GM18907 (cell line): ENCODE measurements at regions not wholly inside any gene's neighbourhood (a gene's known extent, or its start where the extent isn't known, plus 50 kb on each side); places are given as distances from the start of the nearest gene placed in this dataset.

Experiments used
- ATAC-seq: cut with Tn5 transposase; IDR thresholded peaks from one replicate; pipeline ENCODE4 v1.9.1; 2021; ENCODE audit warnings: mild to moderate bottlenecking, moderate library complexity; ENCODE audit not compliant: unreplicated experiment

GRCh38 chr12:124415064-124415463, 120.2 kb downstream of the RFLNA start:
- no peak for ATAC-seq

GRCh38 chr12:124413915-124414314, 119.0 kb downstream of the RFLNA start:
- no peak for ATAC-seq

GRCh38 chr12:124413401-124413800, 118.5 kb downstream of the RFLNA start:
- no peak for ATAC-seq

- ATAC-seq = no peak
Measured at GRCh38 chr12:124412646-124413015, 117.7 kb downstream of the RFLNA start.

GRCh38 chr12:124411953-124412645, 117.2 kb downstream of the RFLNA start:
- ATAC-seq = no peak

GRCh38 chr12:124411281-124411878, 116.5 kb downstream of the RFLNA start:
- ATAC-seq = no peak

- ATAC-seq = no peak
Measured at GRCh38 chr12:124410354-124411175, 115.7 kb downstream of the RFLNA start.

GRCh38 chr12:124408822-124409517, 114.1 kb downstream of the RFLNA start:
- ATAC-seq = no peak

- no peak for ATAC-seq
Measured at GRCh38 chr12:124407074-124407473, 112.2 kb downstream of the RFLNA start.

GRCh38 chr12:124406043-124406442, 111.2 kb downstream of the RFLNA start:
- ATAC-seq = no peak

- no peak for ATAC-seq
Measured at GRCh38 chr12:124405592-124405991, 110.7 kb downstream of the RFLNA start.

GRCh38 chr12:124405151-124405550, 110.3 kb downstream of the RFLNA start:
- no peak for ATAC-seq

- no peak for ATAC-seq
Measured at GRCh38 chr12:124404162-124404784, 109.4 kb downstream of the RFLNA start.

GRCh38 chr12:124403273-124403672, 108.4 kb downstream of the RFLNA start:
- no peak for ATAC-seq

- ATAC-seq = no peak
Measured at GRCh38 chr12:124402248-124403066, 107.6 kb downstream of the RFLNA start.

GRCh38 chr12:124401704-124402221, 106.9 kb downstream of the RFLNA start:
- ATAC-seq = no peak

GRCh38 chr12:124400124-124400523, 105.2 kb downstream of the RFLNA start:
- ATAC-seq = no peak

GRCh38 chr12:124399622-124400021, 104.7 kb downstream of the RFLNA start:
- ATAC-seq = no peak

- ATAC-seq = no peak
Measured at GRCh38 chr12:124398578-124399227, 103.8 kb downstream of the RFLNA start.
